Body of pancreas (tissue), 4 donors: ENCODE measurements at regions not wholly inside any gene's neighbourhood (a gene's known extent, or its start where the extent isn't known, plus 50 kb on each side); places are given as distances from the start of the nearest gene placed in this dataset.

Source experiments
- POLR2A ChIP-seq, 3 donors: fragments of 450-650 bp; IDR thresholded peaks; one replicate each; pipeline ENCODE4 v1.6.1; 2016; ENCODE audit warnings: antibody characterized with exemption in 3 of 3, mild to moderate bottlenecking in 2 of 3
- TF ChIP-seq, protein P1 (sequence below), 7 experiments: fragments of 450-650 bp in 4 of 7; fragments of 200-600 bp in 3 of 7; sonication (generic) in 3 of 7; IDR thresholded peaks; one replicate each; pipeline ENCODE4 v1.5.1; 2016 to 2019; ENCODE audit warnings: antibody characterized with exemption in 7 of 7

DNA sequence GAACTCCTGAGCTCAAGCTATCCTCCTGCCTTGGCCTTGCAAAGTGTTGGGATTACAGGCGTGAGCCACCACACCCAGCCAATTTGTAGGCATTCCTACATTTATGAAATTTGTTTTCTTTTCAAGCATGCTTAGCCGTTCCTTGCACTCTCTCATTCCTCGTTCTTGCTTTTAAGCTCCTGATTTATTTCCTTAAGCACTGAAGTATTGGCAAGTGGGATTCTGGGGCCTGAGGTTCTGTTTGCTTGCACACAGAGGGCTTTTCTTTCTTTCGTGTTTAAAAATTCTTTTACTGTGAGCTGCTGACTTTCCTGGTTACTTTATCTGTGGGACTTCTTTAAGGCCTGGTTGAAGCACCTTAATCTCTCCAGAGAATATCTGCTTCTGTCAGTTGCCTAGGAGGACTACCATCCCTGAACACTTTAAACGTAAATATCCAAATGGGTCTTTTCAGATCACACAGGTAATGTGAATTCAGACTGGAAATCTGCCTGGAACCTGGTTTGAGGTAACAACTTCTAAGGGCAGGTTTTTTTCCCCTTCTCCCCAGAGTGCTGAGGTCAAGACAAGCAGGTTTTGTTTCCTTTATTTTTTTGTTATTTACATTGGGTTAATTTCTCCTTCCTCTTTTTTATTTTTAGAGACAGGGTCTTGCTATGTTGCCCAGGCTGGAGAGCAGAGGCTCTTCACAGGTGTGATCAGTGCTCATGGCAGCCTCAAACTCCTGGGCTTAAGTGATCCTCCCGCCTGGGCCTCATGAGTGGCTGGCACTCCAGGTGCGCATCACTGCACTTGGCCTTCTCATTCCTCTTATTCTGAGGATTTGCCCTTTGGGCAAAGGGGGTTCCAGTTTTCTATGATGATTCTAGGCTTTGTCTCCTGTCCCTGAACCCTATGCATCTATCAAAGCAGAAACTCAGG, 102.9 kb downstream of the PFKFB3 start:
- TF ChIP-seq POLR2A (IDR thresholded peaks at IDR 0.05), result no peak
- TF ChIP-seq, protein P1, sequence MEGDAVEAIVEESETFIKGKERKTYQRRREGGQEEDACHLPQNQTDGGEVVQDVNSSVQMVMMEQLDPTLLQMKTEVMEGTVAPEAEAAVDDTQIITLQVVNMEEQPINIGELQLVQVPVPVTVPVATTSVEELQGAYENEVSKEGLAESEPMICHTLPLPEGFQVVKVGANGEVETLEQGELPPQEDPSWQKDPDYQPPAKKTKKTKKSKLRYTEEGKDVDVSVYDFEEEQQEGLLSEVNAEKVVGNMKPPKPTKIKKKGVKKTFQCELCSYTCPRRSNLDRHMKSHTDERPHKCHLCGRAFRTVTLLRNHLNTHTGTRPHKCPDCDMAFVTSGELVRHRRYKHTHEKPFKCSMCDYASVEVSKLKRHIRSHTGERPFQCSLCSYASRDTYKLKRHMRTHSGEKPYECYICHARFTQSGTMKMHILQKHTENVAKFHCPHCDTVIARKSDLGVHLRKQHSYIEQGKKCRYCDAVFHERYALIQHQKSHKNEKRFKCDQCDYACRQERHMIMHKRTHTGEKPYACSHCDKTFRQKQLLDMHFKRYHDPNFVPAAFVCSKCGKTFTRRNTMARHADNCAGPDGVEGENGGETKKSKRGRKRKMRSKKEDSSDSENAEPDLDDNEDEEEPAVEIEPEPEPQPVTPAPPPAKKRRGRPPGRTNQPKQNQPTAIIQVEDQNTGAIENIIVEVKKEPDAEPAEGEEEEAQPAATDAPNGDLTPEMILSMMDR (IDR thresholded peaks at IDR 0.05), result no peak
